ENCODE measurements at regions not wholly inside any gene's neighbourhood (a gene's known extent, or its start where the extent isn't known, plus 50 kb on each side); places are given as distances from the start of the nearest gene placed in this dataset.

DNA sequence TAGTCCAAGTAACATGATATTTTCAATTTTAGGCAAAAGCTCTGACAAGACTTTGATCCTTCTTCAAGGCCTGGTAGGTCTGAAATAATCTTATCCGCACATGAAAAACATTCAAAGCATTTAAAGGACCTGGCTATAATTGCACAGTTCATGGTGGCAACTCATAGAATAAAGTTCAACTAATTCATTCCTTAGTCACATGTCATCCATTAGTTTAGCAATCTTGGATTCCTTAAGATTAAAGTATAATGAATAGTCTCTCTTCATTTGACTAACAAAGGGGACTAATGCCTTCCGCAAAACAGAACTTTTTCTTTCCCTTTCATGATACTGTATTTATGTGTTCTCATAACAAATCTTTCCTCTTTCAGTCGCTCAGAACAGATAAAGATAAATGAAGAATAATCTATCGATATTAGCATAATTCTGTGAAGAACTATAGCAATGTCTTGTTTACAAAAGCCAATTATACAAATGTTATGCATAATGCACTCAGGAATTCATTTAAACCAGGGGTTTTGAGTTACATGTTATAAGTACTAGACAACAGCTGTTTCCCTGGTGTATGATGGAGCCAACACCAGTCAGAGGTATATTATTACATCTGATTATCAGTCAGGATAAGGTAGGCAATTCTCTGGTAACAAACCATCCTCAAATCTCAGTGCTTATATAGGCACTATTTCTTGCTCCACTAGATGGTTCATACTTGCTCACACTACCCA is 172.5 kb downstream of the POTEB3 start (continued):
- TF ChIP-seq, protein P1, sequence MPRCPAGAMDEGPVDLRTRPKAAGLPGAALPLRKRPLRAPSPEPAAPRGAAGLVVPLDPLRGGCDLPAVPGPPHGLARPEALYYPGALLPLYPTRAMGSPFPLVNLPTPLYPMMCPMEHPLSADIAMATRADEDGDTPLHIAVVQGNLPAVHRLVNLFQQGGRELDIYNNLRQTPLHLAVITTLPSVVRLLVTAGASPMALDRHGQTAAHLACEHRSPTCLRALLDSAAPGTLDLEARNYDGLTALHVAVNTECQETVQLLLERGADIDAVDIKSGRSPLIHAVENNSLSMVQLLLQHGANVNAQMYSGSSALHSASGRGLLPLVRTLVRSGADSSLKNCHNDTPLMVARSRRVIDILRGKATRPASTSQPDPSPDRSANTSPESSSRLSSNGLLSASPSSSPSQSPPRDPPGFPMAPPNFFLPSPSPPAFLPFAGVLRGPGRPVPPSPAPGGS (IDR thresholded peaks at IDR 0.05; ENCODE audit: borderline replicate concordance, insufficient read depth, low read depth, low read length, poor library complexity, severe bottlenecking): no peak
- no peak for TF ChIP-seq CREB1 (IDR thresholded peaks at IDR 0.05; ENCODE audit: low read depth)
- TF ChIP-seq RBBP5 (conservative IDR thresholded peaks at IDR 0.05): no peak
- no peak for TF ChIP-seq CHD4 (IDR thresholded peaks at IDR 0.05)
- TF ChIP-seq MTA3 (IDR thresholded peaks at IDR 0.05; ENCODE audit: borderline replicate concordance, low read length): no peak

DNA sequence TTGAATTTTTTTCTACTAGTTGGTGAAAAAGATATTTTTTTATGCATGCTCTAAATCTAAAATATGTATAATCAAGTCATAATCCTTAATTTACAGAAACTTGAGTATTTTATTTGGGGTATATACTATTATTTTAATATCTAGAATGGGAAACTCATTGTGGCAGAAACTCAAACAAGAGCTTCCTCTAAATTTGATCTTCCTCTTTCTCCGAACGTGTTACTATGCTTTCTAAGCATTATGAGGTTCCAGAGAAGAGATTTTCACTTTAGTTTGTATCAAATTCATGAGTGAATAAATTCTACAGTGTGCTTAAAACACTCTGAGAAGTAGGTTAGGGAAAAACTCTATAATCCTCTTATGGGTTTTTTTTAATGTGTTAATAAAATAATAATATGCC is 173.1 kb downstream of the POTEB3 start:
- Histone ChIP-seq H3K27ac (ENCODE audit: control insufficient read depth, insufficient read depth) (no peak overlapping the region), H3K4me1 (ENCODE audit: control insufficient read depth, insufficient read depth, low read length) (no peaks in the 10 kb centered on the region), H3K79me2 (ENCODE audit: control insufficient read depth, insufficient read depth, low read length) (no peaks in the 10 kb centered on the region), H3K9ac (ENCODE audit: control insufficient read depth, insufficient read depth, low read length) (no peak overlapping the region), H3K4me2 (ENCODE audit: control insufficient read depth, insufficient read depth) (no peak overlapping the region), H3K36me3 (ENCODE audit: control insufficient read depth in 2 of 2, insufficient read depth in 2 of 2, low read length in 1 of 2) (no peaks in the 10 kb centered on the region), H3K27me3 (replicated peaks in 1 of 2; ENCODE audit: control insufficient read depth in 2 of 2, insufficient read depth in 2 of 2, low read length in 1 of 2) (no peaks in the 10 kb centered on the region), H4K20me1 (ENCODE audit: control insufficient read depth, insufficient read depth) (no peaks in the 10 kb centered on the region), H3K4me3 (no peak overlapping the region), H3K9me3 (replicated peaks; ENCODE audit: control insufficient read depth, insufficient read depth, low read length) (no peaks in the 10 kb centered on the region), H2AFZ (ENCODE audit: control insufficient read depth, low read depth, low read length) (no peak overlapping the region)
- in situ Hi-C loops (cut with MboI): no loop called here
- intact Hi-C loops (cut with micrococcal nuclease; ENCODE audit: unreplicated experiment): no loop called here
- DNase-seq (ENCODE audit: low read depth, low spot score): no peak
- WGBS (ENCODE audit: insufficient coverage, insufficient replicate concordance, low lambda C conversion rate, missing lambda C conversion rate): 0% methylated on average over 2 of the region's 2 CpGs
- ChIA-PET CTCF (no interaction called here), POLR2A (no interaction called here), SMC1A (ENCODE audit: uncharacterized antibody, unreplicated experiment) (no interaction called here), RAD21 (ENCODE audit: unreplicated experiment) (no interaction called here)
- no peak for ATAC-seq
- BruUV-seq (replicated peaks): no TSS peak
- FAIRE-seq: no peak
- TF ChIP-seq ETV6 (conservative IDR thresholded peaks at IDR 0.05 in 1 of 2, IDR thresholded peaks at IDR 0.05 in 1 of 2; ENCODE audit: borderline replicate concordance in 1 of 2, low read depth in 1 of 2): no peak
- TF ChIP-seq, protein P2, sequence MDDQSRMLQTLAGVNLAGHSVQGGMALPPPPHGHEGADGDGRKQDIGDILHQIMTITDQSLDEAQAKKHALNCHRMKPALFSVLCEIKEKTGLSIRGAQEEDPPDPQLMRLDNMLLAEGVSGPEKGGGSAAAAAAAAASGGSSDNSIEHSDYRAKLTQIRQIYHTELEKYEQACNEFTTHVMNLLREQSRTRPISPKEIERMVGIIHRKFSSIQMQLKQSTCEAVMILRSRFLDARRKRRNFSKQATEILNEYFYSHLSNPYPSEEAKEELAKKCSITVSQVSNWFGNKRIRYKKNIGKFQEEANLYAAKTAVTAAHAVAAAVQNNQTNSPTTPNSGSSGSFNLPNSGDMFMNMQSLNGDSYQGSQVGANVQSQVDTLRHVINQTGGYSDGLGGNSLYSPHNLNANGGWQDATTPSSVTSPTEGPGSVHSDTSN (IDR thresholded peaks at IDR 0.05; ENCODE audit: insufficient replicate concordance, low read depth, low read length): no peak
- no peak for TF ChIP-seq JUND (IDR thresholded peaks at IDR 0.05; ENCODE audit: low read depth, low read length)
- TF ChIP-seq BCL11A (IDR thresholded peaks at IDR 0.05; ENCODE audit: low read depth, low read length): no peak
- no peak for TF ChIP-seq SUZ12 (IDR thresholded peaks at IDR 0.05; ENCODE audit: unreplicated experiment)
- no peak for TF ChIP-seq IKZF2 (IDR thresholded peaks at IDR 0.05)
- TF ChIP-seq ZNF24 (IDR thresholded peaks at IDR 0.05): no peak
- no peak for TF ChIP-seq SMAD1 (IDR thresholded peaks at IDR 0.05; ENCODE audit: low read depth, partially characterized antibody)
- TF ChIP-seq BACH1 (IDR thresholded peaks at IDR 0.05; ENCODE audit: borderline replicate concordance): no peak
- TF ChIP-seq, protein P3, sequence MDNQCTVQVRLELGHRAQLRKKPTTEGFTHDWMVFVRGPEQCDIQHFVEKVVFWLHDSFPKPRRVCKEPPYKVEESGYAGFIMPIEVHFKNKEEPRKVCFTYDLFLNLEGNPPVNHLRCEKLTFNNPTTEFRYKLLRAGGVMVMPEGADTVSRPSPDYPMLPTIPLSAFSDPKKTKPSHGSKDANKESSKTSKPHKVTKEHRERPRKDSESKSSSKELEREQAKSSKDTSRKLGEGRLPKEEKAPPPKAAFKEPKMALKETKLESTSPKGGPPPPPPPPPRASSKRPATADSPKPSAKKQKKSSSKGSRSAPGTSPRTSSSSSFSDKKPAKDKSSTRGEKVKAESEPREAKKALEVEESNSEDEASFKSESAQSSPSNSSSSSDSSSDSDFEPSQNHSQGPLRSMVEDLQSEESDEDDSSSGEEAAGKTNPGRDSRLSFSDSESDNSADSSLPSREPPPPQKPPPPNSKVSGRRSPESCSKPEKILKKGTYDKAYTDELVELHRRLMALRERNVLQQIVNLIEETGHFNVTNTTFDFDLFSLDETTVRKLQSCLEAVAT (IDR thresholded peaks at IDR 0.05): no peak
- TF ChIP-seq, protein P4, sequence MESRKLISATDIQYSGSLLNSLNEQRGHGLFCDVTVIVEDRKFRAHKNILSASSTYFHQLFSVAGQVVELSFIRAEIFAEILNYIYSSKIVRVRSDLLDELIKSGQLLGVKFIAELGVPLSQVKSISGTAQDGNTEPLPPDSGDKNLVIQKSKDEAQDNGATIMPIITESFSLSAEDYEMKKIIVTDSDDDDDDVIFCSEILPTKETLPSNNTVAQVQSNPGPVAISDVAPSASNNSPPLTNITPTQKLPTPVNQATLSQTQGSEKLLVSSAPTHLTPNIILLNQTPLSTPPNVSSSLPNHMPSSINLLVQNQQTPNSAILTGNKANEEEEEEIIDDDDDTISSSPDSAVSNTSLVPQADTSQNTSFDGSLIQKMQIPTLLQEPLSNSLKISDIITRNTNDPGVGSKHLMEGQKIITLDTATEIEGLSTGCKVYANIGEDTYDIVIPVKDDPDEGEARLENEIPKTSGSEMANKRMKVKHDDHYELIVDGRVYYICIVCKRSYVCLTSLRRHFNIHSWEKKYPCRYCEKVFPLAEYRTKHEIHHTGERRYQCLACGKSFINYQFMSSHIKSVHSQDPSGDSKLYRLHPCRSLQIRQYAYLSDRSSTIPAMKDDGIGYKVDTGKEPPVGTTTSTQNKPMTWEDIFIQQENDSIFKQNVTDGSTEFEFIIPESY (IDR thresholded peaks at IDR 0.05): no peak
- no peak for TF ChIP-seq TCF3 (IDR thresholded peaks at IDR 0.05; ENCODE audit: borderline replicate concordance, insufficient read depth, low read depth, low read length)
- no peak for TF ChIP-seq LARP7 (IDR thresholded peaks at IDR 0.05)
